NOMO-1 treated with DMSO at 0.1 percent for 48 hours (cell line): ENCODE measurements at regions not wholly inside any gene's neighbourhood (a gene's known extent, or its start where the extent isn't known, plus 50 kb on each side); places are given as distances from the start of the nearest gene placed in this dataset.

Experiments
- DNase-seq: peaks from one replicate; lab custom pipeline; 2025; ENCODE audit not compliant: unreplicated experiment; lab: John Stamatoyannopoulos, UW

DNA sequence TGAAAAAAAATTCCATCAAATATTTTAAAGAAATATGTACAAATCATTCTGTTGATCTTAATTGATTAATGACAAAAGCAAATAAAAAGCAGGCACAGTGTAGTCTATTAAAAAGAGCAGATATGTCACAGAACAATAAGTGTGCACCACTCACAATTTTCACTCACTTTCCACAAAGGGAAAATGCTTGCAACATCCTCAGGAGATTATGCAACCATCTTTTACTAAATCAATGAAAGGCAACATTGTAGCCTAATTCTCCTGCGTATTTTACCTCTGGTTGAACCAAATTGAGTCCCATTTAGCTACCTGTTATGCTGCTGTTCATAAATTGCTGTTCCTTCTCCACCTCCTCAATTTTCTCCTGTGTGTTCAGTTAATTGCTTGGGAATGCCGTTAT is 1346.8 kb upstream of the PIK3C3 start:
- no peak for DNase-seq

DNA sequence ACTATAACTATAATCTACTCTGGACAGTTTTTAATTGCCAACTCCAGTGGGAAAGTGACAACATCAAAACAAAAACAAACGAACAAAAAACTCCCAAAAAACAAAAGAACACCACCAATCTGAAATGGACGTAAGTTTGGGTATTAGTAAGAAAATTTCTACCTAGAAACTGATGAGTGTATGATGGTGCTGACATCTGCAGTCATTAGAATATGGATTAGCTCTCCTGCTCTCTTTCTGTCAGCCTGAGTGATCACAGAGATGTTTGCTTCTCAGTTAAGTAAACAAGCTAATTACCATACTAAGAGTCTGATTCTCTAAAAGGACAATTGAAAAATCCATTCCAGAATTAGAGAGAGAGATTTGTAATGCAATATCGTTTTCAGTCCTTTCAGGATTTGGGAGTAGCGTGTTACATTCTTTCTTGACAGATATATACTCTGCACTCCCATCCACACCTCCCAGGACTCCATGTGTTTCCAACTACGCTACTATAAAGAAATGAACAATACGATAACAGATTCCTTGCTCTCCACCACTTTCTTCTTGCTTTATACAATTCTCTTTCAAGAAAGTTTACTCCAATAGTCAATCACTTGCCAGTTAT is 1347.4 kb upstream of the PIK3C3 start:
- DNase-seq: no peak

DNA sequence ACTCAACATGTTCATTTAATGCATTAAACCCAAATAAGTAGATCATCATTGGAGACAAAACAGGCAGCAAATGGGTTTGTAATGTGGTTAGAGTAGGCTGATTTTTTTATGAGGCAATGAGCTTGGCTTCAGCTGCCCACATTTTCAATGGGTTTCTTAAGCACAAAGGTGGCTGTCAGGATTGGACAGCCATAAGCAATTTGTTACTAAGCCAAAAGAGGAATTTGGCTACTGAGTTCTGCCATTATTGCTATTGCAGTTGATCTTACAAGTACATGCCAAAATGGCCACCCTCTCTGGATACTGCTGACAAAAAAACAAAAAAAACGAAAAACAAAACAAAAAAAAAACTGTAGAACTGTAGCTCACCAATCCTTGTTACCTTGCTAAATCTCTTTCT is 1348.0 kb upstream of the PIK3C3 start:
- DNase-seq: no peak

DNA sequence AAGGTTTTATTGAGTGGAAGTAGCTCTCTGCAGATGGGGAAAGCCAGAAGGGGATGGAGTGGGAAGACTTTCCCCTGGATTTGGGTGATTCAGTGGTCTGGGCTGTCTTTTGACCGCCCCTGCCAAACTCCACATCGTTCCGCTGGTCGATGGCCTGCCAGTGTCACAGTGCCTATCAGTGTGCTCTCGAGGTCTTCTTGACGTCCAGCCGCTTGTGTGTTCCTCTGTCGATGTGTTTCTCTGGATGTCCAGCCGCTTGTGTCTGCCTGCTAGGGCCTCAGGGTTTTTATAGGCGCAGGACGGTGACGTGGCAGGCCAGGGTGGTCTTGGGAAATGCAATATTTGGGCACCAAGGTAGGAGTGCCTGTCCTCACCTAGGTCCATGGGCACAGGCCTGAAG is 1371.4 kb upstream of the PIK3C3 start:
- DNase-seq: no peak

DNA sequence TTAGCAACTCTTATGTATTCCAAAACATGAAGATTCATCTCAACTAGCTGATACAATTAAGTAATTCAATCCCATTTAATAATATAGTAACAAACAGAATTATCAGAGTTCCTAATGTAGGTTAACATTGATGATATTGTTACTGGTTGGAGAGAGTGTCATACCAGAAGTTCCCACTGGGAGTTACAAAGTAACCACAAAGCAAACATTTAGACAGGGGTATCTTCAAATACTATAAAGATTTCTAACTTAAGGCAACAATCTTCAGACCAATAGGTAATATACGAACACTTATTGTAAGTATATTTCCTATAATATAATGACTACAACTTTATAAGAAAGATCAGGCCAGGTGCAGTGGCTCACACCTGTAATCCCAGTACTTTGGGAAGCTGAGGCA is 1372.9 kb upstream of the PIK3C3 start:
- no peak for DNase-seq

DNA sequence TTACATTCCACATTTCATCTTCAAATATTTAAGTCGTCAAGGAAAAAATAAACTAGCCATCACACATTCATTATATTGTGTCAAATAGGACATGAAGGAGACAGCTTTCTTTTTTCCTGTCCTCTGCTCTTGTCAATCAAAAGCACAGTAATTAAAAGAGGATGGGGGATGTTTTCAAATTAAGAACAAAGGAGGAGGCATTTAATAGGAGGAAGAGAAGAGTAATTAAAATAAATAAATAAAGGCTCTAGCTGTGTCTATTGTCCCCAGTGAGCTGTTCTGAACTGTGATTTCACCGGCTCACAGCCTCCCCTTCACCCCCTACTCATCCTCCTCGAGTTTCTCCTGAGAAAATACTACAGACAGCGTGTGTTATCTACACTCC is 1377.1 kb upstream of the PIK3C3 start:
- no peak for DNase-seq

DNA sequence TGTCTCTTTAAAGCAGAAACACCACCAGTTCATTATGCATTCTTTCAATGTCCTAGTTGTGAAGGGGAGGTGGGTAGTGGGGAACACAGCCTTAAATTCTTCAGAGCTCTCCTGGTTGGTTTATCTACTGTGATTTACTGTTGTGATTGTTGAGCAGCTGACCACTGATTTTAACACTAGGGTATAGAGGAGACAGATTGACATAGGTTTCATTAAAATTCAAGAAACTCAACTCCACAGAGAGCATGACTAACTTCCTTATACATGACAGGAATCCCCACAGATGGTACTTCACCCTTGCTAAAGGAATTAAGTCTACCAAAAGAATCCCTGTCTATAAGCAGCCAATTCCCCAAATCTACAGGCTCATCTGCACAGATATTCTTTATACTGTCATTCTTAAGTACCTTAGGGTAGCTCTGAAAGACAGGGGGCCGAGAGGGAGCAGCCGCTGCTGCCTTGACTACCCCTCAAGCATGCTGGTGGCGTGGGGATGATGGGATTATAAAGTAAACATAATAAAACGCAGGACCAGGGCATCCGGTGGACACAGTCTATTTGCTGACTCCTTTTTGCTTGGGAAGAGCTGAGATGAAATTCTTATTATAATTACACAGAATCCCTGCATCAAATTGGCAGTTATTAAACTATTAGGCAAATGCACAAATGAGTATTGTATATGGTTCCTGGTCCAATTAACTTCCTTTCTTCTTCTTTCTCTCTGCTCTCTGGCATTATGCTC is 1377.6 kb upstream of the PIK3C3 start:
- no peak for DNase-seq

DNA sequence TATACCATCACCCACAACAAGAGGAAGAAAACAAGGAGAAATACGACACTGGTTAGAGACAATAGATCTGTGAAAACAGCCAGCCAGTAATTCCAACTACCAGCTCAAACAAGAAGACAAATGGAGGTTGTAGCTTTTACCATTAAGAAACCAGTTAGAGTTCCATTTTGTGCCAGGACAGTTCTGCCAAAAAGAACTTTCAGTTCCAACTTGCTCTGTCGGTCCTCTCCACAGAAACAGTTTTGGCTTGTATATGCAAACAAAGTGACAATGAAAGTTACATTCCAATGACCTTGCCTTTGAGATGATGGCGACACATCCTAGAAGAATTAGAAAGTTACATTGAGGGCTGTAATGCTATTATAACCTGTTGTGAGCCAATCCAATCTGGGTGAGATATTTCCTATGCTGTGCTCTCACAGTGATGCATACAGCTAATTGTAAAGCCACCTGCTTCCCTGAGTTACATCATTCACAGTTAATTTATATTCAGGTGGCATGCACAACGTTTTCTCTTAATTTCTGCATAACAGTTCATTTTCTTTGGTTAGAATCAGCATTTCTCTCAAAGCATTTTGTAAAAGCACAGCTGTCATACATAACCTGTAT is 1378.4 kb upstream of the PIK3C3 start:
- DNase-seq: no peak

DNA sequence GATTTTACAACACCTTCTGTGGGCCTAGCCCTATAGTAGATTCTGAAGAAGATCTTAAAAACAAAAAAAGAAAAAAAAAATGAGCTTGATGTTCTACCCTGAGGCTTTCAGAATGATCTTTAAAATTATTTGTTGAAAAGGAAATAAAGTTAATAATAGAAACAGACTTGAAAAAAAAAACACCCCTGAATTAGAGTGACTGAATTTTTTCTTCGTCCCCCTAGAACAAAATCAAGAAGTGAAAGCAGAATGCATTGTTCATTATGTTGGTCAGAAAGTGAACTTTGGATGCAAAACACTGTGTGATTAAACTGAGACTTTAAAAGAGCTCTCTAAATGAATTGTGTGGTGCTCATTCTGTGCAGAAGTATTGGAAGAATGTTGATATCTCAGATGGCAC is 1384.4 kb upstream of the PIK3C3 start:
- DNase-seq: no peak

DNA sequence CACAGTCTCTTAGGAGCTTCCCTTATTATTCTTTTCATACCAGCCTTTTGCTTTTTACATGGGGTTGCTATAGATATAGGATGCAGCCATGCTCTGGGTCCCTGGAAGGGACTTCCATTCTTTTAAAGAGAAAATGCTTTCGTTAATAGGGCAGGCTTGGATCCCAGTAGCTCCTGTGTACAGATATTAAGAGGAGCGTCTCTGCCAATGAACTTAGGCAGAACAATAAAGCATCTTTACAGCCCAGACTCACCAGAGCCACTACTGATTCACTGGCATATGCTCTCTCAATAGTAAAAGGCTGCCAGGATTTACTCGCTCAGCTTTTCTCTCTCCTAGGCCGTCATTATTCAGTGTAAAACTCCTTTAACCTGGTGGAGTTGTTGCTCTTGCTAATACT is 1385.4 kb upstream of the PIK3C3 start:
- no peak for DNase-seq

DNA sequence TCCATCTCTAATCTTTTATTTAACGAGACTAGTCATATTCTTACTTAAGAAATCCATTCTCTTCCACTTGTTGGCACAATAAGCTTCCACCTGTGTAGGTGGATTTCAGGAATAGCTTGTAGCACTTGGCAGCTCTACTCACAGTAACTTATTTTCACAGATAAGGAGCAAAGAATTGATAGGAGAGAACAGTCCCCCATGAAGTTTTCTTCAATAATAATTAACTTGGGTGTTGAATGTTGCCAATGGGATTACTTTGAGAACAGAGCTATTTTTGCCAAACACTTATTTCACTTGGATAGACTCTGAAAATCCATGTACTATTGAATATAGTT is 1388.6 kb upstream of the PIK3C3 start:
- no peak for DNase-seq

DNA sequence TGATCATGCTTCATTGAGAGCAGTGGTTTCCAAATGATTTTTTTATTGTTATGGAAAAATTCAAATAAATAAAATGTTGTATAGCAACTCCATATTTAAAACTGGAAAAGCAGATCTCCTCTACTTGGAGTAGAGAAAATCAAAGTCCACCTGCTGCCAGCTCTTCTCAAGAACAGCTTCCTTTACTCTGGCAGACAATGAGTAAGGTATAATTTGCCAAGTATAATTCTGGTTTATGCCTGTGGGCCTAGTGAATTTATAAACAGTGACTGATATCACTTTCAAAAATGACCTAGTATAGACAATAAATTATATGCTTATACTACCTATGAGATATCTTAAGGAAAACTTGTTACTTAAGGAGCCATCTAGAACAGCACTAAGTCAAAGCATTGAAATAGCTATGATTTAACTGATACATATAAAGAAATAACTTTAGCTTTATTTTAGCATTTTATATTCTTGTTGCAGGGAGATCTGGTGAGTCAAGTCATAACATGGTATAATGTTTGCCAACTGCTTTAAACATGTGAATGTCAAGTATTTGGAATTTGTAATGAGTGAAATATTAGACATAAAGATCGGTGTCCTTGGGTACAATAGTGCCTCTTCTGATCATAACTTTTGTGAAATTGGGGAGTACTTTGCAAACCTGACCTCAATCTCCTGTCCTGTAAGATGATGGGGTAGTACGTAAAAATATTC is 1389.1 kb upstream of the PIK3C3 start:
- no peak for DNase-seq

DNA sequence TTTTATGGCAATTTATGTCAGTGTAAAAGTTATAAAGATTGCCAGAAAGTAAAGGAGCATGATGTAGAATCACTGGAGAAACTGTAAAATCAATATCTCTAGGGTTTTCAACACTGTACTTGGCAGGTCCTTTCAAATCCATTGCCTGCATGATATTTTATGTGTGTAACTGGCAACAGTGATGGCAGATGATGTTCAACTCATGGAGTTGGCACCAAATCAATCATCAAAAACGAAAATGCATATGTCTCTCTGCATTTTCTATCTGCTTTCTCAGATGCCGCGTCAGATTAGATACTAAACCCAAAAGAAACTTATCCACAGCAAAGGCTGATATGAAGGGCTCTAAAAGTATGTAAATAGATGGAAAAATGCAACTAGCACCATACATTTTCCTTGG is 1395.5 kb upstream of the PIK3C3 start:
- no peak for DNase-seq

DNA sequence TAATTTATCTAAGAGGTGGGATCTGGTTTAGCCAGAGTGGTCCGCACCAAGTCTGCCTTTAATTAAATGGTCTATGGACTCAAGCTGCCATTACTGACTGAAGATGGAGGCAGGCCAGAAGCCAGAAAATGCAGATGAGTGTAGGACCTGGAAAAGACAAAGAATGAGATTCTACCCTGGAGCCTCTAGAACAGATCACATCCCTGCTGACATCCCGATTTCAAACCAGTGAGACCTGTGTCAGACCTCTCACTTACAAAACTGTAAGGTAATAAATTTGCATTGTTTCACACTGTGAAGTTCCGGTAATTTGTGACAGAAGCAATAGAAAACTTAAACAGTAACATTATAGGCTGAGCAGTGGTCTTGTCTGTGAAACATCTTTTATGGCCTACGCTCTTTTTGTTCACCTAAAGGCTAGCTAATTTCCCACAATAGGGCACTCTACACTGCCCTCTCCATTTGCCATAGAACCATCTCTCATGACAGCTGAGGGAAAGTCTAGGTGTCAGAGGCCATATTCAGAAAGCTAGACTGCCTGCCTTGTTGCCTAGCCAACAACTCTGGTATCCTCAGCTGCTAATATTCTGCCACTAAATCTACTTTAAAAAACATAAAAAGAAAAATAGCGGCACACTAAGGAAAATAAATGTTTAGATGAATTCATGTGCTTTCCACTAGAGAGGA is 1396.2 kb upstream of the PIK3C3 start:
- no peak for DNase-seq

DNA sequence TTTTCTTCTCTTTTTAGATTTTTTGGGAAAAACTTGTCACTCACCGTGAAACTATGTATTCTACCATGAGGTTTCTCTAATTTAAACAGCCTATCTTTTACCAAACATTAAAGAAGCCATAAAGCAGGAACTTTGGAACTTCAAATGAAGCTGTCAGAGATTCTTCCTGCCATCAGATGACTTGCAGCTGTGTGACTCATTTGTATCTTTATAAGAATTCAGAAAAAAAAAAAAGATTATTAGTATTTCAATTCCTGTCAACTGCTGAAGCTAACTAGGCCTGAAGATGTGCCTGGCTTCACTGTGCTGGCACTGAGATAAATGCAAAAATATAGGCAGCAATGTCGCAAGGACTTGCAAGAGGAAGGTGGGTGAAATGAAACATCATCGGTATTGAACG is 1399.1 kb upstream of the PIK3C3 start:
- DNase-seq: no peak

DNA sequence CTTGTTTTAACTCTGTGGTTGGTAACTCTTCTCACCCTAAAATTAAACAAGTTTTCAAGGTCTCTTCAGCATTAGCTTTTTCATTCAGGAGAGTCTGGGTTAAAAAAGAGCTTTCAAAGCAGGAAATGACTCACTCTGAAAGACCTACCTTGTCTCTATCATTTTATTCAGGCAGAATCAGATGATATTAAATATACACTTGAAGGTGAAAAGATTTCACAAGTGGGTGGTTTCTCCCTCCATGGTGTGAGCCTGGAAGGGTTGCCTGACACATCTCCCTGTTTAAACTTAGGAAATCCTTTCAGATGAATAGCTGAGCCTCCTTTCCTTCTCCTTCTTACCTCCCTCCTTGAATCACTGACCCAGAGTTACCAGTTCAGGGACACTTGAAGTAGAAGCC is 1402.0 kb upstream of the PIK3C3 start:
- DNase-seq: no peak

DNA sequence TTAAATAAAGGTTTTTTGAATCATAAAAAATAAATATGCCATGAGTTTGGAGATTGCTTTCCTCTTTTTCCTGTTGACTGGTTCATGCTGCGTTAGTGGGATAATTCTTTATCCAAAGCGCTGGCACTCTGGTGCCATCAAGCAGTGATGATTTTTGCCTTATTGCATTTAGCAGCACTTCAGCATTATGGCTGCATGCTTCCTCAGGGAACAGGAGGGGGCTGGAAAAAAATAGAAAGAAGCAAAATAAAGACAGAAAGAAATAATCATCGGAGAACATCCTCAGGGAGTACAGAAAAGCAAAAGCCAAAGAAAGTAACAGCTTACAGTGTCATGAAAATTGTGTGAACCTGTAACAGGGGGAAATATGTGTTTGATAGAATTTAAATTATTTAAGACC is 1408.2 kb upstream of the PIK3C3 start:
- DNase-seq: no peak

DNA sequence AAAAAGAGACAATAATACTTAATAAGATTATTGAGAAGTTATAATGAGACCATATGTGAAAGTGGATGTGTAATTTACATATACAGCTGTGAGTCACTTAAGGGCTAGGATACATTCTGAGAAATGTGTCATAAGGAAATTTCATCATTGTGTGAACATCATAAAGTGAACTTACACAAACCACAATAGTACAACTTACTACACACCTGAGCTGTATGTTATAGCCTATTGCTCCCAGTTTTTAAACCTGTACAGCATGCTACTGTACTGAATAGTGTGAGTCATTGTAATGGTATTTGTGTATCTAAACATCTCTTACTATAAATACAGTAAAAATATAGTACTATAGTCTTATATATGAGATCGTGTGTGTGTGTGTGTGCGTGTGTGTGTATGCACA is 1420.3 kb upstream of the PIK3C3 start:
- no peak for DNase-seq

DNA sequence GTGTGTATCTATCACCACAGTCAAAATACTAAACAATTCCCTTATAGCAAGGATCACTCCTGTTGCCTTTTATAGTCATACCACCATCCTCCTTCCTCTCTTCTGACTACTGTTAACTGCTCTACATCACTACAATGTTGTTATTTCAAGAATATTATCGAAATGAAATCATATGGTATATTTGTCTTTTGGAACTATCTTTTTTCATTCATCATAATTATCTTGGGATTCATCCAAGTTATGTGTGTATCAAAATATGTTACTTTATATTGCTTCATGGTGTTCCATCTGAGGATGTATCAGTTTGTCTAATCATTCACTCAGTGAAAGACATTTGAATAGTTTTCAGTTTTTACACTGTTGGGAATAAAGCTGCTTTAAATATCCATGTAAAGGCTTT is 1423.0 kb upstream of the PIK3C3 start:
- no peak for DNase-seq

DNA sequence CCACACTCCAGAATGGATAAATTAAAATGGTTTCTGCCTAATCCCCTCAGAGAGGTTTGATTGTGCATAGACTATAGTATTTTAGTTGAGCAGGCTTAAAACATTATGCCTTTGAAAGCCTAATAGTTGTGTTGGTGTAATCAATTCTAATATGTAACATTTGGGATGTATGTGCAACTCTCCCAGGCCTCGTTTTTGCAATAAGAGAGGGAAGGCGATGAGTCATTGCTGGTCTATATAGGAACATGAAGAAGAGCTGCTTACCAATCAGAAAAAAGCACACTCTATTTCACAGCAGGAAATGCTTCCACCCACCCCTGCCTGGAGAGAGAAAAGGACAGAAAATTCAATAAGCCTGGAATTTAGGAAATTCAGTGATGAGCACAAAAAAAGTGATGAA is 1424.0 kb upstream of the PIK3C3 start:
- no peak for DNase-seq

DNA sequence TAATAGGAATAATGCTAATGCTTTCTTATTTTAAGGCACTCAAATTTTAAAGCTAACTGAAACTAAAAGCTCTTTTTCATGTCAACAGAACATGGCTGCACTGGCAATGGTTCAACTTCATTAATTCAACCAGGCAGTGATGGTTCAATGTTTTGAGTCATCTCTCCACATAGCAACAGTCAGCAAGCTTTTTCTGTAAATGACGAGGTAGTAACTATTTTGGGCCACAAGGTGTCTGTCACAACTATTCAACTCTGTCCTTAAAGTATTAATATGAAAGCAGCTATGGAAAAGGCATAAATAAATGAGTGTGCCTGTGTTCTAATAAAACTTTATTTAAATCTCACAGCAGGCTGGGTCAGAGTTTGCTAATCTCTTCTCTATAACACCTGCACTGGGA is 1425.6 kb upstream of the PIK3C3 start:
- DNase-seq: no peak

DNA sequence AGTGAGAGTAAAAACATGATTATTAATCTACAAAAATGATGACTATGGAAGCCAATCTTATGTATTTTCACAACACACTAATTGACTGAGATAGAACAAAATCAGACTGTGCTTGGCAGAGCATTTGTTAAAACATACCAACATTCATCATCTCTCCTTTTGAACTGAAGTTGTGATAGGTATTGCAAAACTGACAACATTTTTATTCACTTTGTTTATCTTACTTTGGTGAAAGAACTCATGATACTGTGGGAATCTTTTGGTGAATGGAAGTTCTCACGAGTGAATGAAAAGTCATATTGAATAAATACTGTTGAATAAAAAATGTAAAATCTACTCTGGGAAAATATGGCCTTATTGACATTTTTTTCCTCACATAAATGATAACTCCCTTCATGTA is 1430.2 kb upstream of the PIK3C3 start:
- DNase-seq: no peak
